OCI-M1 (cell line): ENCODE measurements at regions not wholly inside any gene's neighbourhood (a gene's known extent, or its start where the extent isn't known, plus 50 kb on each side); places are given as distances from the start of the nearest gene placed in this dataset.
"Not testable (repeated sequence)": the region's sequence is repeated elsewhere in the genome, so short reads cannot be mapped to it uniquely, and the experiment has no call there.

Experiments
- DNase-seq: peaks from one replicate; lab custom pipeline; 2025; lab: John Stamatoyannopoulos, UW

DNA sequence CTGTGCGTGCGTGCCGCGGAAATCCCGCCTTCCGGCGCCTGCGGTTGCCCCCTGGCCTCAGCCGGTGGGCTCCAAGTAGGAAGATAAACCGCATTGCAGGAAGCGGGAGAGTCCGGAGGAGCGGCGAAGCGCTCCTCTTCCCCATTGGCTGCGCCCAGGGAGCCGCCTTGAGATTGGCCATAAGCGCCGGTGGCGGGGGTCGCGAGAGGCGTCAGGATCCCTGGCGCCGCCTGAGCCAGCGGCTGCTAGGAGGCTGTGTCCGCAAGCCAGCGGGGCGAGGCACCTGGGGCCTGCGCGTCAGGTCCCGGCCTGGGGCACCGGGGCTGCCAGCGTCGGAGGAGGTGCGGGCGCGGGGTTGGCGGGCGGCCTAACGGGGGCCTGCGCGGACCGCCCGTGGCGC lies 106.3 kb upstream of the ADCY2 start:
- not testable (repeated sequence) for DNase-seq

- DNase-seq, result not testable (repeated sequence)
Observed at GRCh38 chr5:7297821-7298220, 98.1 kb upstream of the ADCY2 start.

- not testable (repeated sequence) for DNase-seq
Observed at GRCh38 chr5:7299731-7300130, 96.2 kb upstream of the ADCY2 start.

DNA sequence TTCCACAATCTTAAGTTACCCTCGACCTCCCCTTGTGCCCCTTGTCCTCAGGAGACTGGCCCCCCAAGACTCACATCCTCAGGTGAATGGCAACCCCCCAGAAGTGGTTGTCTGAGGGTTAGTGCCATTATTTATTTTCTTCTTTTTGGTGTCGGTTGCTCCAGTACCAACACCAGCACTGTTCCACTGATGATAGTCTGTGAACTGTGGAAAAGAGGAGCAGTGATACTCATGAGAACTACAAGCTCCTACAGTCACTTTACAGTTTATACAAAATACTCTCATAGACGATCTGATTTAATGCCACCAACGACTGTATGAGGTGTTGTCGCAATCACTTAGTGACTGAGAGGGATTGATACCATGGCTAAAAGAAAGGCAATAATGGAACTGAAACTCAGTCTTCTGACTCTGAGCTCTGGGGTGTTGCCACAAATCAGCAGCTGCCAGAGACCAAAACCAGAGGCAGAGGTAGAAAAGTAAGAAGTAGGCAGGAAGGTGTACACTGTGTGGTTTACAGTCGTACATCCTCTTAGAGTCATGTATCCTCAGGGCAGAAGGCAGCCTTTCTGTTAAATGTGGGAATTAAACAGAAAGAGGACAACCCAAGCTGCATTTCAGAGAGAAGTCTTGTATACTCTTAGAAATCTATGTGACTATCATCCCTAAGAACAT lies 90.8 kb upstream of the ADCY2 start:
- DNase-seq, result not testable (repeated sequence)

- DNase-seq, result peak; percentile 35
Observed at GRCh38 chr5:7306556-7306955, 89.4 kb upstream of the ADCY2 start.

DNA sequence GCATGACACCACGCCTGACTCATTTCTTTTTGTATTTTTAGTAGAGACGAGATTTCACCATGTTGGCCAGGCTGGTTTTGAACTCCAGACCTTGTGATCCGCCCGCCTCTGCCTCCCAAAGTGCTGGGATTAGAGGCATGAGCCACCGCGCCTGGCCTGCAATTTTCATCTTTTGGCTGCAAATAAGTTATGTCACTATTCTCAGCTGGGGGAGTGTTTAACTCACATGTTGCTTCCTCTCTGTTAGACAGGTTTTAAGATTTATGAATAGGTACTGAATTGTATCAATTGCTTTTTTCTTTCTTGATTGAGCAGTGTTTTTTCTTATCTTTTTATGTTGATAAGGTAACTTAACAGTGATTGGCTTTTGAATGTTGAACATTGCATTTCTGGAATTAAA lies 88.2 kb upstream of the ADCY2 start:
- not testable (repeated sequence) for DNase-seq

DNA sequence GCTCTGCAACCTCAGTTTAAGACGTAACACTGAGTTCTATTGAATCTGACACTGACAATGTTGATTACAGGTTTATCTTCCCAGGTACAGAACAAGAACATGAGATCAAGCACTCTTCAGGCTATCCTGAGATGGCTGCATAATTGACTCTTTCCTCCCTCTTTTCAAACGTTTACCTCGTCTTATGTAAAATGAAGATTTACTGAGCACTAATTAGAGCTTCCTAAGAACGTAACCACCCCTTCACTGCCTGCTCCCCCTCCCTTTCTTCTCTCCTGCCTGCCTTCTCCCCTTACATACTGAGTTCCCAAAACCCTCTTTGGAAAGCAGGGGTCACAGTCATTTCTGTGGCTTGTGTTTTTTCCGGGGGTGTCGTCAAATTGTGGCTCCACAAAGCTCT lies 86.2 kb upstream of the ADCY2 start:
- not testable (repeated sequence) for DNase-seq

DNA sequence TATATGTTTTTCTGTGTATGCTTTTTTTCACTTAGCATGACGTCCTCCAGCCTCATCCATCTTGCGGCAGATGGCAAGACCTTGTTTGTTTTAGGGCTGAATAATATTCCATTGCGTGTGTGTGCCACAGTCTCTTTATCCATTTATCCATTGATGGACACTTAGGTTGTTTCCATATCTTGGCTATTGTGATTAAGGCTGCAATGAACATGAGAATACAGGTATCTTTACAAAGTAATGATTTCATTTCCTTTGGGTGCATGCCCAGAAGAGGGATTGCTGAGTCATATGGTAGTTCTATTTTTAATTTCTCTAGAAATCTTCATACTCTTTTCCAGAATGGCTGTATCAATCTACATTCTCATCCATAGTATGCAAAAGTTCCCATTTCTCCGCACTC lies 85.3 kb upstream of the ADCY2 start:
- peak; percentile 5 for DNase-seq

- DNase-seq, result no peak
Observed at GRCh38 chr5:7315118-7315517, 80.8 kb upstream of the ADCY2 start.

GRCh38 chr5:7317751-7318150 lies 78.2 kb upstream of the ADCY2 start:
- no peak for DNase-seq

DNA sequence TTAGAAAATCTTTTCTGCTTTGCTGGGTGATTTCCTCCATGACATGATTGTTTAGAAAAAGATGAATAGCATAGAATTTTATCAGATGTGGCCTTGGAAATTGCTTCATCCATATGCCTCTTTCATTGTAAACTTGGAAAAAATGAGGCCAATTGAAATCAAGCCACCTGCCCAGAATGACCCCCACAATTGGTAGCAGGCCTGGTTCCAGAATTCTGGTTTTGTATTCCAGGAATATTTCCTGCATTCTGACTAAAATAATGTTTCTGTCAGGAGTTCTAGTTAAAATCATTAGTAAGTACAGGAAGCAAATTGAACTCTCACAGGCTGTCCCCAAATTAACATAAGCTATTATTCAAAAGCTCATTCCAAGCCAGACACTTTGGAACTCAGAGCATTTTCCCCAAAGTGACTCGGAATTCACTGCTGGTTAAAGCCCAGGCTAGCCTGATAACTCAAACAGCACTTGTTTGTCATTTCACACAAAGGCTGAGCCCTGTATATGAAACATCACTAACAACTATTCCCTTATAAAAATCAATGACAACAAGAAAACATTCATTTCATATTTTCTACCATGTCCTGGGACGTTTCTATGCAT lies 75.1 kb upstream of the ADCY2 start:
- no peak for DNase-seq

DNA sequence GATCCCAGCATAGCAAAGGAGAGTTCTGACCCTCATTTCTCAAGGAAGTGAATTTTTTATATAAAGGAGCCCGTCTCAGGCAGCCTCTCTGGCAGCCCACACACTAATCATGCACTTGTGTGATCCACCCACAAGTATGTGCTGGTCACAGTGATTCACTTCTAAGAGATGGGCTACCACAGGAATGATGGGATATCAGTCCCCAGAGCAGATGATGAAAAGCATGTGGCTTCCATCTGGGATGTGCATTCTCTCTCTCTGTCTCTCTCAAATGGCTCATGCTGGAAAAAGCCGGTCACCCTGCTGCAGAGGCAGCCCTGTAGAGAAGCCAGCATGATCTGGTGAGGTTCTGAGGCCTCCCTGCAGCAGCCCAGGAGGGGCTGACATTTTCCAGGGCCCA lies 74.2 kb upstream of the ADCY2 start:
- no peak for DNase-seq

DNA sequence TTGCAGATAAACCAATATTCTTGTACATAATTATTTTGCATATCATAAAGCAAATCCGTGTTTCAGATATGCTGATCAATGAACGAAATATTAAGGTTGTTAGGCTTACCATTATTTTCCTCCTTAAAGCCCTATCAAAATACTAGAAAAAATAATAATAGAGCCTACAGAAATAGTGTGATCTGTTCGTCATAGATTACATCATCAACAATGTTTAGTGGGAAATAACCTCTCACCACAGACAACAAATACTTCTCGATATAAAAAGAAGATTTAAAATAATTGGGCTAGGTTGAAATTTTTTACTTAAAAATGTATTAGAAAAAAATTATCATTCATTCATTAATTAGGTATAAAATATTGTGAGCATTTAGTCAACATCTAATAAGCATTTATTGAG lies 71.0 kb upstream of the ADCY2 start:
- DNase-seq, result no peak

DNA sequence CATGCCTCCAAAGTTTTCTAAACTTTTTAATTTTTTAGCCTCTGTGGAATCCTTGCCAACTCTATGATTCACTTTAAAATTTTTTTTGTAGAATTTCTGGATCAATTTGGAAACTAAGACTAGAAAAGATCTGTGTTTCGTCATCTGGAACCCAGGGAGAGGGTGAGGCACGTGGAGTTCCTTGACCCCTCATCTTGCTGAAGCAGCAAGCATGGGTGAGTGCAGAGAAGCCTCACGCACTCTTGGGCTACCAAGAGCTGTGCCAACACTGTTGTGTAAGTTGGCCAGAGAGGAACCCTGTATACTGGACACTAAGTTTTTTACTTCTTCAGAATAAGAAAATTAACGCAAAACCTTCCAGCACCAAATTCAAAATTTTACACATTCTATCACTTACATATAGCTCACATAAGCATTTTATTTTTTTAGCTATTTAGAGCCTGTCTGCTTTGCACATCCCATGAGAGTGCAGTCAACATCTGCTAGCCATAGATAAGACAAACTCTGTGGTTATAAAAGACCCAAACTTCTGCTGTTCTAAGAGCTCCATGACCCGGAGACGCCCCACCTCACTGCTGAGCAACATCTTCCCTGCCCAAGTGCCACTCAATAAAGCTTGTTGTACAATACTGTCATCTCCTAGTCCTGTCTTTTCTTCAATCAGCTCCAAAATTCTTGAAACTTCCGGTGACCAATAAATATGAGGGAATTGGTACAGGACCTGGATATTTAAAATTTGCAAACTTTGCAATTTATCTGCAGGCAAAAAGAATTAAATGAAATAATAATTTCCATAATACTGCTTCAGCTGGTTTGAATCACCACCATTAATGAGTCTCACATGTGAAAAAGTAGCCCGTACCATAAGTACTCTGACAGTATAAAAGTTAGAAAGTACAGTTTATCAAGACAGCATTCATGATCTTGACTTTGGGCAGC lies 69.7 kb upstream of the ADCY2 start:
- peak; percentile 91 for DNase-seq

DNA sequence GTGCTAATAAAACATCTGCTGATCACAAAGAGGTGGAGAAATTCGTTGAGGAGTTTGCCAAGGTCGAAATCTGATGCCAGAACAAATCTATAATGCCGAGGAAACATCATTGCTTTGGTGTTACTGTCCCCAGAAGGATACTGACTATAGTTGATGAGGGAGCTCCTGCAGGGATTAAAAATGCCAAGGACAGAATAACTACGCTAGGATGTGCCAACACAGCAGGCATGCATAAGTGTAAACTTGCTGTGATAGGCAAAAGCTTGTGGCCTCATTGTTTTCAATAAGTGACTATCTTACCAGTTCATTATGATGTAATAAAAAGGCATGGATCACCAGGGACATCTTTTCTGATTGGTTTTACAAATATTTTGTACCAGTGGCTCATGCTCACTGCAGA lies 66.8 kb upstream of the ADCY2 start:
- DNase-seq, result no peak

DNA sequence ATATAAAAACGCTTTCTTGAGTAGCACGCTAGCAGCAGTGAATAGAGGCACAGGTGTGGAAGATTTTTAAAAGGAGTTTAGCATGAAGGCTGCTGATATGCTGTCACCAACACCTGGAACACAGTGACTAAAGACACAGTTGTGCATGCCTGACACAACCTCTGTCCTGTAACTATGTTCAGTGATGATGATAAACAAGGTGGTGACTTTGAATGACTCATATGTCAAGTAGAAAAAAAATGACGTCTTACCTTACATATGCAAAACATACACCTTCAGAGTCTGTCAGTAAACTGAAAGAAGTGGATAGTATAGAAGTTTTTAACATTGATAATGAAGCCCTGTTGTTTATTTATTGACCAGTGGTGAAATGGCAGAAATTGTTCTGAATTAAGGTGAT lies 66.2 kb upstream of the ADCY2 start:
- no peak for DNase-seq

GRCh38 chr5:7330256-7330655 lies 65.7 kb upstream of the ADCY2 start:
- DNase-seq, result no peak

DNA sequence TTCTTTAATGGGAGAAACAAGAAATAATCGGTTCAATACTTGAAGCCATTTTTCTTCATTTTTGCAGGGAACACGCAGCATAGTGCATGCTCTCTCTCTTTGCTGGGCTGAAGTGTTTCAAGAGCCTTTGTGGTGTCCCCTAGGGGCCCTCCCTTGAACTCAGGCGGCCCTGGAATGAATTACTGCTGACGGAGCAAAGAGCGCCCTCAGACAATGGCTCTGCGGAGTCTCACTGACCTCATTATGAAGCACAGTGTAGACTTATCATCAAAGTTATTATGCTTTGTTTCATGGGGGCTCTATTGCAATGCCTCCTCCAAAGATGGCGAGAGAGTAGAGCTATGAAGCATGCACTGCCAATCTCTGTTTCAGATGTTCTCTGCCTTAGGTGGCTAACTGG lies 64.8 kb upstream of the ADCY2 start:
- no peak for DNase-seq
